ENCODE measurements at regions not wholly inside any gene's neighbourhood (a gene's known extent, or its start where the extent isn't known, plus 50 kb on each side); places are given as distances from the start of the nearest gene placed in this dataset.
"Not testable (repeated sequence)": the region's sequence is repeated elsewhere in the genome, so short reads cannot be mapped to it uniquely, and the experiment has no call there.

GRCh38 chr5:36392186-36392585 is 90.5 kb upstream of the RANBP3L start:
- DNase-seq, result no peak

- DNase-seq, result no peak
These were observed 91.1 kb upstream of the RANBP3L start for GRCh38 chr5:36392818-36393217.

DNA sequence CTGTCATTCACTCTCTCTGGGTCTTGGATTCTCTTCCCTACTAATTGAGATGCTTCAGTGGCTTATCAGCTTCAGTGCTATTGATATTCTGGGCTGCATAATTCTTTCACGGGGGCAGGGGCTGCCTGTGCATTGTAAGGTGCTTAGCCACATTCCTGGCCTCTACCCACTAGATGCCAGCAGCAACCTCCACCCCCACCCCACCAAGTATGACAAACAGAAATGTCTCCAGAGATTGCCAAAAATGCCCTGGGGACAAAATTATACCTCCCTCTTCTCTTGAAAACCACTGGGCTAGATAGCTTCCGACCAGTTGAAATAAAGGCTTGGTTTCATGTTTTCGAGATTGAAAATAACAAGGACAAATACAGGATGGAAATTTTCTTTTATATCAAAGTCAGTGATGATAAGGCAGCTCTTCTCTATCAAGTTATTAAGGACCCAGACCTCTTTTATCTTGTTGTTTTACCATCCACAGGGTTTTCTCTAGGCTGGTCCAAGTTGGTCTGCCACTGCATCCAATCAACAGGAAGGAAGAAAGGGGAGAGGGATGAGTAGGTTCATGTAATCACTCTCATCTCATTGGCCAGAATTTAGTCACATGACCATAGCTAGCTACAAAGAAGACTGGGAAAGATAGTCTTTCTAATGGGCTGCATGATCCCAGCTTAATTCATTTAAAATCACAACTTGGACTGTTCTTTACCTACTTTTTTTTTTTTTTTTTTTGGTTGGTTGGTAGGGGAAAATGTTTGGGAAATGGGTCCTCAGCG is 92.1 kb upstream of the RANBP3L start:
- DNase-seq, result no peak

DNA sequence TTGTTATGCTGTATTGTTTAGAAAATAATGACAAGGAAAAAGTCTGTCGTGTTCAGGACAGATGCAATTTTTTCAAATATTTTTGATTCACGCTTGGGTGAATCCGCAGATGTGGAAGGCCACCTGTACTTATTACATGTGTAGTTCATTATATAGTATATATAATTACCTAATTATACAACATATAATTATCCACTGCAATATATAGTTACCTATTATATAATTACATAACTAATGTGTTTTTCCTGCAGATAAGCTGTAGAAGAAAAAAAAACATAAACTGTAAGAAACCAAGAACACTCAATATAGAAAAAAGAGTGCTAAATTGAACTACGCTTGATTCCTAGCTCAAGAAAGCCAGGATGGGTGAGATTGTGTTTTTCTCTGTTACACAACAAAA is 93.6 kb upstream of the RANBP3L start:
- DNase-seq, result no peak

DNA sequence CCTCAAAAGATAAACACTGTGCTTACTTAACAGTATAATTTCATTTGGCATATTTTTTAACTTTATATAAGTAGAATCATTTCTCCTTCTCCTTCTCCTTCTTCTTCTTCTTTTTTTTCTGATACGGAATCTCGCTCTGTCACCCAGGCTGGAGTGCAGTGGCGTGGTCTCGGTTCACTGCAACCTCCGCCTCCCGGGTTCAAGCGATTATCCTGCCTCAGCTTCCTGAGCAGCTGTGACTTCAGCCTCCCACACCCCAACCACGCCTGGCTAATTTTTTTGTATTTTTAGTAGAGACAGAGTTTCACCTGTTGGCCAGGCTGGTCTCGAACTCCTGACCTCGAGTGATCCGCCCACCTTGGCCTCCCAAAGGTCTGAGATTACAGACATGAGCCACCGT is 94.2 kb upstream of the RANBP3L start:
- not testable (repeated sequence) for DNase-seq

DNA sequence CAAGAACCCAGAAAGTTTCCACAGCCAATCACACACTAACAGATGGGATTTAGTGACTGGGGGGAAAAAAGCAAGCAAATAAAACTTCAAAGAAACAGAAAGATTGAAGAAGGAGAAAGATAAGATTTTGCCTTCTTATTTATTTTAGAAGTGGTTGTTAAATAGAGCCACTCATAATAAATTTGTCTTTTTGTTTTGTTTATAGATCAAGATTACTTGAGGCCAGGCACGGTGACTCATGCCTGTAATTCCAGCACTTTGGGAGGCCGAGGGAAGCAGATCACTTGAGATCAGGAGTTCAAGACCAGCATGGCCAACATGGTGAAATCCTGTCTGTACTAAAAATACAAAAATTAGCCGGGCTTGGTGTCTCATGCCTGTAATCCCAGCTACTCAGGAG is 94.9 kb upstream of the RANBP3L start:
- DNase-seq, result no peak

DNA sequence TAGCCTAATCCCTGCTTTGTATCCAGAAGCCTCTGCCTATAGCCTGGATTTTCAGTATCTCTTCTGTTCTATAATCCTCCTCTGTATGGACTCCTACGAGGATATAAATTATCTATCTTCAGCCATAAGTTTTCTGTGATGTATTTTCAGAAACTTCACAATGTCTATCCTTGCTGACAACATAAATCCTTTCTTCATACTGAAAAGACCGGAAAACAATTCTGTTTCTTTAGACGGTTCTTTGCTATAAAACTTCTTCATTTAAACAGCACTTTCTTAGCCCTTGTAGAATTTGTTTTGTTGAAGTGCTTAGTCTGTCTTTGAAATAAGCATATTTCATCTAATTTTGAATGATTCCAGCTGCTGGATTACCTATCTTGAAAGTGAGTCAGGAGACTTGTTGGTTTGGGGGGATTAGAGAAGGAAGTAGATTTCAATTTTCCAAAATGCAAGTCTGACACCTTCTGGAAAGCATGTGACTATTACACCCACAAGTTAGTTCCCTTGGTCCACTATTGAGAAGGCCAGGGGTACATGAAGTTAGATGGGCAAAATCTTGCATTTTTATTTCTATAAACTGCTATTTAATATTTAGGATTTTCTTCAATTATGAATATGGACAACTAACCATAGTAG is 96.3 kb upstream of the RANBP3L start:
- no peak for DNase-seq

DNA sequence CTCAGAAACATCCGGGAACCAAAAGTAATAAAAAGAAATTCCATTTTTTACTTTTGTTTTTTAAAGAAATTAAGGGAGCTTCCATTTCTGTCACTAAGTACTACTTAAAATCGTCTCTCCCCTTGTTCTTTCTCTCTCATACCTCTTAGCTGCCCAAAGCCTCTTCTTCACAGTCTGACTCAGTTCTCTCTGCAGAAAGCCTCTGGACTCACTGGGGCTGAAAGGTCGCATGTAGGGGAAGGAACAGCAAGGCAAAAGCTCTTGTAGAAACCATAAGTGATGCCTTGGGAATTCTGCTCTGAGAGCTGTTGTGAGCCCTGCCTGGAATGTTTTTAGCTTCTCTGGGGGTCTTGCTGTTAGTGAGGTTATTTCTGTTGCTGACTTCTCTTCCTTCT is 100.8 kb upstream of the RANBP3L start:
- no peak for DNase-seq

DNA sequence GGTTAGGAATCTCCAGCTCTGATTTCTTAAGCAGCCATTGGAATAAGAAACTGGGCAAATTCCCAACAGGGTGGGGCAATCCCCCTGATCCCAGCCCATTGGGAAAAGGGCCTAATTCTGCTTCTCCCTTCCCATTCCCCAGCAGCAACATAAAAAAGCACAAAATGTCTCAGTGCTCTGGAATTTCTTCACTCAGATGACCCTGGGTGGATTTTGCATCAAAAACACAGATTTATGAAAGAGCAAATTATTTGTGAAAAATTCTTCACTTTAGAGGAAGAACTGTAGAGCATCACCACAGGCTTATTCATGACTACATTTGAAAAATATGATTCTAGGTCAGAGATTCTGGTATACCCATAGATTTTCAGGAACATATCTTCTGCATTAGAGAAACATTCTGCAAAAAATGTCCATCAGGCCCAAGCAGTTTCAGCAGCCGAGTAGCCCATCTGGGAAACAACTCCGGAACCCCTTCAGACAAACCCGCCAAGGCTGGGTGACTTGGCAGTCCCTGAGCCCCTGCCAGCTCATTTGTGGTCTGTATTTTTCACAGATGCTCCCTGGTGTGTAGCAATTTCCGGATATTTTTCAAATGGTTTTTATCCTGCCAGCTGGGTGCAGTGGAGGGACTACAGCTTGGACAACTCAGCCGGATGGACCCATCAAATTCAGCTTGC is 102.1 kb upstream of the RANBP3L start:
- no peak for DNase-seq

- no peak for DNase-seq
These were observed 104.3 kb upstream of the RANBP3L start for GRCh38 chr5:36406023-36406422.

DNA sequence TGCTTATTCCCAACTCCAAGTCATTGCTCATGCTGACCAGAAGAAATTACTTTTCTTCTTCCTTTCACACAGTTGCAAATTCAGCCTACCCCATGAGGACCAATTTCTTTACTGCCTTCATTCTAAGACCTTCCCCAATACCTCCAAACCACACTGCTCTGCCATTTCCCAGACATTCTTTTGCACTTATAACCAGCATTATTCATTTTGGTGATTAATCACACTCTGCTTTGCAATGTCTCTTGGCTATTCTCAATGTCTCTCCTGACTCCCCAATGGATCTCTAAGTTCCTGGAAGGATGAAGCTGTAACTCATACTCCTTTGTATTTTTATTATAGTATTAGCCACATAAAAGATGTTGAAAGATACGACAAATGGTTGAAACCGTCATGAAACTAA is 105.7 kb upstream of the RANBP3L start:
- DNase-seq, result no peak

- DNase-seq, result not testable (repeated sequence)
These were observed 108.0 kb upstream of the RANBP3L start for GRCh38 chr5:36409711-36410110.

GRCh38 chr5:36410672-36411071 is 109.0 kb upstream of the RANBP3L start:
- not testable (repeated sequence) for DNase-seq

DNA sequence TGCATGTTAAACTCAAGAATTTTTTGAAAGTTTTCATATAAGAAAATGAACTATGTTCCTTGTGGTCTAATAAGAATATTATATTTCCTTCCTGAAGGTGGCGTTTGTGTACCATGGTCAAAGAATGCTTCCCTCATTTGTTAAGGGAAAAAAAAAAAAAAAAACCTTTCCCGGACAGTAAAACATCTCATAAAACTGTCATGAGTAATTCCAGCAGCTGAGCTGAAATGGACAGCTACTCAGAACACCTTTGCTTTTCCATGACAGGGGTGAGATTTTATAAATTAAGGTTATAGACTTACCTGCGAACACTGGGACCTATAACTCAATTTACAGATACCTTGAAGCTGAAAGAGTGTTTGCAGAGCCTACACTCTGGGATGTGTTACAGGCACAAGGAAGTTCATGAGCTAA is 113.2 kb upstream of the RANBP3L start:
- DNase-seq, result no peak

GRCh38 chr5:36416605-36417004 is 114.9 kb upstream of the RANBP3L start:
- no peak for DNase-seq

- DNase-seq, result no peak
These were observed 115.5 kb upstream of the RANBP3L start for GRCh38 chr5:36417221-36417620.

DNA sequence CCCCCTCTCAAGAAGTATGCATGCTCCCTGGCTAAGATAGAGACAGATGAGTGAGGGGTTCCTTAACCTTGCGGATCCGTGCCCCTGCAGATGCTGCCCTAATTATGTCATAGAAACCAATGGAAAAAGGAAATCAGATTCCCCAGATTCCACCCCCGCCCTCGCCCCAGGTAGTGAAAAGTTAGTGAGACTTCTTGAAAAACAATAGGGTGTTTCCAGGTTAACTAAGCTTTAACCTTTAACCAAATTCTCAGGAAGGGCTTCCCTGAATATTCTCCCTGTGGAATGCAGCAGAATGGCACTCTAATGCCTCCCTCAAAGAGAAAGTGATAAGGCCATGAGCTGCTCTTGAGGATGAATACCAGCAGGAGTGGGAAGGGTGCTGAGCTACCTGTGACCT is 116.0 kb upstream of the RANBP3L start:
- no peak for DNase-seq

GRCh38 chr5:36418152-36418979 is 116.7 kb upstream of the RANBP3L start:
- no peak for DNase-seq

- DNase-seq, result no peak
These were observed 119.6 kb upstream of the RANBP3L start for GRCh38 chr5:36421256-36421655.

DNA sequence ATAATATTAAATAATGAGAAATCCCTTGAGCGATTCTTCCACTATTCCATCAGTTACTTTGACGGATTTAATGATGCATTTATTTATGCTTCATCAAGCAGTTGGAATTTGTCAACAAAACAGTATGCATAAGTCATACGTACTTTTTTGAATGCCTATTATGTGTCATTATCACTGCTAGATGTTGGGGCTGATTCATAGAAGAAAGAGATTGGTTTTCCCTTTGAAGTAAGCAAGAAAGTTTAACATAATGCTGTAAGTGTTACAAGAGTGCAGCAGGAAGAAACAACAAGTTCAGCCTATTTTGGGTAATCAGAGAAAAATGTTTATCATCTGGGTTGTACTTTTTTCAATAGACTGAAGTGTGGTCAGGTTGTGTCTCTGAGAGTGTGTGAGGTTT is 121.2 kb upstream of the RANBP3L start:
- no peak for DNase-seq

DNA sequence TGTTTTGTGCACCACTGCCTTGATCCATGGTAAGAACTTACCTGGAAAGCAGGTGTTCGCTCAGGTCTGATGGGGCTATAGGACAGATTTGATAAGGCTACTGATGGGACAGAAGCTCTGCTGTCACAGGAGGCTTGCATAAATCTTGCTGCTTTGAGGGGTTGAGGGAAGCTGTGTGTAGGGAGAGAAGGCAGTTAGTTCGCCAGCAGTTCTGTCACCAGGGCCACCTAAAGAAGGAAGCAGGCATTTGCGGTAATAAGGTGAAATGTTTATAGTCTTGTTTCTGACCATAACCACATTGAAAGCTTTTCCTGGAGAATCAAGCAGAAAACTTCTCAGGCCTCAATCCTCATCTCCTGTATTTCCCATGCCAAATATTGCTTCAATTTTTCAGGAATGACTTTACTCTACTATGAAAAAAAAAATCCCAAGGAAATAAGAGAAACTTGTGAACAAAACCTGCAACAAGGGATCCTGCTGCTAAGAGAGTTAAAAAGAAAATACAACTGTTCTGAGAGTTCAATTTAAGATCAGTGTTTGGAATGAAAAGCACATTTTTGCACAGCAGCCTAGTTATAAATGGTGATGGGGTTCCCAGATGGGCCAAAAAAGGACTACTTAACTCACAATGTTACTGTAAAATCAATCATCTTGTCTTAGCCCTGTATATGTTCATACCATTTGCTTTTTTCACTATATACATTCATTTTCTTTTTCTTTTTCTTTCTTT is 122.0 kb upstream of the RANBP3L start:
- no peak for DNase-seq

DNA sequence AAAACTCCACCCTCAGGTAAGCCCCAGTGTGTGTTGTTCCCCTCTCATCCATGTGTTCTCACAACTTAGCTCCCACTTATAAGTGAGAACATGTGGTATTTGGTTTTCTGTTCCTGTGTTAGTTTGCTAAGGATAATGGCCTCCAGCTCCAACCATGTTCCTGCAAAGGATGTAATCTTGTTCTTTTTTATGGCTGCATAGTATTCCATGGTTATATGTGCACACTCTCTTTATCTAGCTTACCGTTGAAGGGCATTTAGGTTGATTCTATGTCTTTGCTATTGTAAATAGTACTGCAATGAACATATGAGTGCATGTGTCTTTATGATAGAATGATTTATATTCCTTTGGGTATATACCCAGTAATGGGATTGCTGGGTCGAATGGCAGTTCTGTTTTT is 124.4 kb upstream of the RANBP3L start:
- not testable (repeated sequence) for DNase-seq

- DNase-seq, result no peak
These were observed 133.8 kb upstream of the RANBP3L start for GRCh38 chr5:36435516-36435915.
